ENCODE measurements at regions not wholly inside any gene's neighbourhood (a gene's known extent, or its start where the extent isn't known, plus 50 kb on each side); places are given as distances from the start of the nearest gene placed in this dataset.
A peak's percentile ranks its signal among the peaks of the same experiment; 100 is the strongest.

DNA sequence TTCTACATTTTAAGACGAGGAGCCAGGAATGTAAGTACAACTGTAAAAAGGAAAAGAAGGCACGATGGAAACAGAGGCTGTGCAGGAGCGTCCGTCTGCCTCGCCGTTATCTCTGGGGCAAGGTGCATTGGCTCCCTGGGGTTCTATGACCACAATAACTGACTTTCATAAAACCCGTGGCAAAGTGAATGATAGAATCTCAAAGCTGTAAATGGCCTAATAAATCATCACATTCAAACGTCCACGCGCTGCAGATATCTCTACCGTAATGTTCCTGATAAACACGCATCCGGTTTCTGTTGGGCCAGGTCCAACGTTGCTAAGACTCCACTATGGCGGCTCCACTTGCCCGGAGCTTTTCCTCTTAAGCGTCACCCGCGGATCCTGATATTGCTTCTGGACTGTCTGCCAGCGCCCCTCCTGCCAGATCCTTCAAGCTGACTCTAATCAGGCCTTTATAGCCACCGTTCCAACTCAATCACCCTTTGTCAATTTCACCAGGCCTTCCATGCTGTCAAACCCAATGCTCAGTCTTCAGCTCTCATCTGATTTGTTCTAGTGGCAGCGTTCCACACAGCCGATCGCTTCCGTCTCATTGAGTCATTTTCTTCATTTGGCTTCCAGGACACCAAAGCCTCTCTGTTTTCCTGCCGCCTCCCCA is 265.6 kb upstream of the FOXK1 start:
- WGBS, 2 donors: 48 to 49% methylated on average over 26 of the region's 26 CpGs

DNA sequence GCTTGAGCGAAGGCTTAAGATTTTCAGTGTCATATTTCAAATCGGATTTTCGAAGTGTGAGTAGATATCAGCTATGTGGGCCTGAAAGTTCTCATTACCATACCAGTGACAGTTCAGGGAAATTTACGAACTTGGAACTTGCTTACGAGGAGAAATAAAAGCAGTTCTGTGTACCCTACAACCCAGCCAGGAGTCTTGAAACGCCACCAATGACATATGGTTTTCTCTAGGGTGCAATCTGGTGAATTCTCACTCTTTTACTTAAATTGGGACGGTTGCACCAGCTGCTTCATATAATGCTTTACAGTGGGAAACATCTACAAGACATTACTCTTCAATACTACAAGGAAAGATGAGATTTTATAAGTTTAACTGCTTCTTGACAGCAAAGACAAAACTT is 253.6 kb upstream of the FOXK1 start:
- TF ChIP-seq POLR2A (IDR thresholded peaks at IDR 0.05): no peak
- TF ChIP-seq, protein P1, sequence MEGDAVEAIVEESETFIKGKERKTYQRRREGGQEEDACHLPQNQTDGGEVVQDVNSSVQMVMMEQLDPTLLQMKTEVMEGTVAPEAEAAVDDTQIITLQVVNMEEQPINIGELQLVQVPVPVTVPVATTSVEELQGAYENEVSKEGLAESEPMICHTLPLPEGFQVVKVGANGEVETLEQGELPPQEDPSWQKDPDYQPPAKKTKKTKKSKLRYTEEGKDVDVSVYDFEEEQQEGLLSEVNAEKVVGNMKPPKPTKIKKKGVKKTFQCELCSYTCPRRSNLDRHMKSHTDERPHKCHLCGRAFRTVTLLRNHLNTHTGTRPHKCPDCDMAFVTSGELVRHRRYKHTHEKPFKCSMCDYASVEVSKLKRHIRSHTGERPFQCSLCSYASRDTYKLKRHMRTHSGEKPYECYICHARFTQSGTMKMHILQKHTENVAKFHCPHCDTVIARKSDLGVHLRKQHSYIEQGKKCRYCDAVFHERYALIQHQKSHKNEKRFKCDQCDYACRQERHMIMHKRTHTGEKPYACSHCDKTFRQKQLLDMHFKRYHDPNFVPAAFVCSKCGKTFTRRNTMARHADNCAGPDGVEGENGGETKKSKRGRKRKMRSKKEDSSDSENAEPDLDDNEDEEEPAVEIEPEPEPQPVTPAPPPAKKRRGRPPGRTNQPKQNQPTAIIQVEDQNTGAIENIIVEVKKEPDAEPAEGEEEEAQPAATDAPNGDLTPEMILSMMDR (IDR thresholded peaks at IDR 0.05): no peak
- 57 to 78% methylated on average over 7 of the region's 7 CpGs for WGBS, 2 donors
- no peak for DNase-seq
- Histone ChIP-seq H3K9me3 (peaks cover 0 to 14% (median 10%) of the 10 kb centered on the region in 3 donors), H3K4me3 (no peak overlapping the region), H3K27me3 (no peaks in the 10 kb centered on the region), H3K36me3 (no peaks in the 10 kb centered on the region), H3K4me1 (no peaks in the 10 kb centered on the region), H3K27ac (no peak overlapping the region)
- intact Hi-C loops (cut with DNase I): no loop called here

More for the DNA sequence above, 265.6 kb upstream of the FOXK1 start:
- no peaks in the 10 kb centered on the region for H3K27me3 ChIP-seq
- TF ChIP-seq POLR2A (IDR thresholded peaks at IDR 0.05): no peak
- TF ChIP-seq, protein P1 (IDR thresholded peaks at IDR 0.05): no peak
- peaks cover 0 to 11% (median 8%) of the 10 kb centered on the region in 3 donors for H3K9me3 ChIP-seq
- H3K27ac ChIP-seq: no peak overlapping the region
- peak overlapping the region in 2 of 4 donors; percentile 11 to 50 for H3K4me3 ChIP-seq
- no peaks in the 10 kb centered on the region for H3K4me1 ChIP-seq
- no peak for DNase-seq
- intact Hi-C loops (cut with DNase I): no loop called here
- H3K36me3 ChIP-seq: no peaks in the 10 kb centered on the region

- intact Hi-C loops (cut with DNase I): no loop called here
- Histone ChIP-seq H3K27ac (no peak overlapping the region), H3K36me3 (no peaks in the 10 kb centered on the region), H3K27me3 (peaks cover 0 to 14% (median 0%) of the 10 kb centered on the region in 4 donors), H3K9me3 (peaks cover 0 to 14% (median 10%) of the 10 kb centered on the region in 3 donors), H3K4me1 (no peaks in the 10 kb centered on the region), H3K4me3 (no peak overlapping the region)
- WGBS, 2 donors: 25 to 35% methylated on average over 1 of the region's 1 CpG
- TF ChIP-seq POLR2A (IDR thresholded peaks at IDR 0.05): no peak
- TF ChIP-seq, protein P1 (IDR thresholded peaks at IDR 0.05): no peak
- no peak for DNase-seq
These were observed 251.9 kb upstream of the FOXK1 start for GRCh38 chr7:4430227-4430626.

DNA sequence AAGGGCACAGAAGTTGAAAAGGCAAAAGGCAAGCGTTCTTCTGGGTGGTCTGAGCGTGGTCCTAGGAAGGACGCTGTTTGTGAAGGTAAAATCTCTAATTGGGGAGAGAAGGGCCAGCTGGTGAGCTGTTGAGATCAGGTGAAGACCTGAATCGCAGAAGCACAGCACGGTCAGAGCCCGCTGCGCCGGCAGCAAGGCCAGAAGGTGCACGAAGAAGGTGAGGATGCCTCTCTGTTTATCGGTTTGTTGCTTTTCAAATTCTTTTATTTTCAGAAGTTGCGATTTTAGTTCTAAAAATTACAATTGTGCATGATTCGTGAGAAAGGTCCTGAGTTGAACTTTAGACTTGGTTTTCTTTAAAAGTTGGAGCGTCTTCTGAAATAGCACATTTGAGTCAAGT is 247.8 kb upstream of the FOXK1 start:
- Histone ChIP-seq H3K36me3 (no peaks in the 10 kb centered on the region), H3K4me1 (no peaks in the 10 kb centered on the region), H3K4me3 (no peak overlapping the region), H3K9me3 (peaks cover 0 to 14% (median 10%) of the 10 kb centered on the region in 3 donors), H3K27ac (no peak overlapping the region), H3K27me3 (peaks cover 0 to 47% (median 0%) of the 10 kb centered on the region in 4 donors)
- no peak for TF ChIP-seq POLR2A (IDR thresholded peaks at IDR 0.05)
- TF ChIP-seq, protein P1 (IDR thresholded peaks at IDR 0.05): no peak
- intact Hi-C loops (cut with DNase I): no loop called here
- WGBS, 2 donors: 68 to 75% methylated on average over 13 of the region's 13 CpGs
- no peak for DNase-seq

DNA sequence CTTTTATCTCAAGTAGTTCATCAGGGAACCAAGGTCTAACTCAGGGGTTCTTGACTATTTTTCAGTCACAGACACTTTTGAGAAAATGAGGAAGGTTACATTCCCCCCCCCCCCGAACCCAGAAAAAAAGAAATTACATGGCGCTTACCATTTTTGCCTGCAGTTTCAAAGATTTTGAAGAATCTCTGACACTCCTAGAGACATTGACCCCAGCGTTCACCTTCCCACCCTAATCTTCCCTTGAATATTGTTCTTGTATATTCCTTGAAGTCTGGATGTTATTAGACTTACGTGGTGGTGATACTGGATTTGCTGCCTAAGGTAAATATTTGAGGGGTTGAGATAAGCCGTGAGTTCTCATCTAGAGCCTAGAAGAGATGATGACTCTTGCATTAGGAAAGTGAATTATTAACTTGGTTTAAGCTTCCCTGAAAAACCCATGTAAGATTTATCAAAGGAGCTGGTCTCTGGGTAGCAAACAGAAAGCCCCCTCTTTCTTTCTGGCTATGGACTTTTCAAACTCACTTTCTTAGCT is 245.7 kb upstream of the FOXK1 start:
- no peak overlapping the region for H3K27ac ChIP-seq
- WGBS, 2 donors: 43 to 58% methylated on average over 4 to 5 of the region's 5 CpGs
- no peaks in the 10 kb centered on the region for H3K4me1 ChIP-seq
- intact Hi-C loops (cut with DNase I): no loop called here
- H3K27me3 ChIP-seq: peaks cover 0 to 47% (median 0%) of the 10 kb centered on the region in 4 donors
- H3K4me3 ChIP-seq: no peak overlapping the region
- no peak for DNase-seq
- H3K9me3 ChIP-seq: no peaks in the 10 kb centered on the region
- H3K36me3 ChIP-seq: no peaks in the 10 kb centered on the region
- TF ChIP-seq, protein P1 (IDR thresholded peaks at IDR 0.05): no peak
- no peak for TF ChIP-seq POLR2A (IDR thresholded peaks at IDR 0.05)

All from esophagus squamous epithelium (tissue), 5 donors.